KMS-11 (cell line): ENCODE measurements at regions not wholly inside any gene's neighbourhood (a gene's known extent, or its start where the extent isn't known, plus 50 kb on each side); places are given as distances from the start of the nearest gene placed in this dataset.
"Not testable (repeated sequence)": the region's sequence is repeated elsewhere in the genome, so short reads cannot be mapped to it uniquely, and the experiment has no call there.

Source experiments
- H2AFZ ChIP-seq: fragments of 200-600 bp; sonication (generic); 2 replicates; pipeline ENCODE4 v1.6.1; 2016; ENCODE audit warnings: antibody characterized with exemption, mixed run types, low read depth
- H3K27ac ChIP-seq: fragments of 200-600 bp; sonication (generic); 2 replicates; pipeline ENCODE4 v1.6.1; 2016; ENCODE audit warnings: mild to moderate bottlenecking, mixed run types
- H3K27me3 ChIP-seq: fragments of 200-600 bp; sonication (generic); 2 replicates; pipeline ENCODE4 v1.6.1; 2017; ENCODE audit warnings: mild to moderate bottlenecking, low read depth, mixed run types, moderate library complexity; ENCODE audit not compliant: insufficient read depth
- H3K36me3 ChIP-seq: fragments of 200-600 bp; sonication (generic); 2 replicates; pipeline ENCODE4 v1.6.1; 2017; ENCODE audit warnings: mild to moderate bottlenecking, mixed run types; ENCODE audit not compliant: insufficient read depth
- H3K4me1 ChIP-seq: fragments of 200-600 bp; sonication (generic); 2 replicates; pipeline ENCODE4 v1.6.1; 2016; ENCODE audit warnings: mild to moderate bottlenecking, low read depth, mixed run types; ENCODE audit not compliant: poor library complexity, severe bottlenecking
- H3K4me2 ChIP-seq: fragments of 200-600 bp; sonication (generic); 2 replicates; pipeline ENCODE4 v1.7.0; 2016; ENCODE audit warnings: mild to moderate bottlenecking, mixed run types
- H3K4me3 ChIP-seq: fragments of 200-600 bp; sonication (generic); IDR thresholded peaks from 2 replicates; pipeline ENCODE4 v1.6.1; 2017; ENCODE audit warnings: low read depth, low read length, mixed read lengths; ENCODE audit not compliant: insufficient read depth
- H3K79me2 ChIP-seq: fragments of 200-600 bp; sonication (generic); 2 replicates; pipeline ENCODE4 v1.6.1; 2016; ENCODE audit warnings: low read depth, mixed run types; ENCODE audit not compliant: insufficient read depth
- H3K9ac ChIP-seq: fragments of 200-600 bp; sonication (generic); 2 replicates; pipeline ENCODE4 v1.6.1; 2016; ENCODE audit warnings: mild to moderate bottlenecking, mixed run types
- H4K20me1 ChIP-seq: fragments of 200-600 bp; sonication (generic); 2 replicates; pipeline ENCODE4 v1.6.1; 2016; ENCODE audit warnings: mild to moderate bottlenecking, mixed run types; ENCODE audit not compliant: insufficient read depth
- TF ChIP-seq, protein P1 (sequence below): fragments of 200-600 bp; sonication (generic); conservative IDR thresholded peaks from 2 replicates; pipeline ENCODE4 v1.6.1; 2017; ENCODE audit warnings: low read depth, mild to moderate bottlenecking, antibody characterized with exemption, low read length, moderate library complexity, mixed read lengths

DNA sequence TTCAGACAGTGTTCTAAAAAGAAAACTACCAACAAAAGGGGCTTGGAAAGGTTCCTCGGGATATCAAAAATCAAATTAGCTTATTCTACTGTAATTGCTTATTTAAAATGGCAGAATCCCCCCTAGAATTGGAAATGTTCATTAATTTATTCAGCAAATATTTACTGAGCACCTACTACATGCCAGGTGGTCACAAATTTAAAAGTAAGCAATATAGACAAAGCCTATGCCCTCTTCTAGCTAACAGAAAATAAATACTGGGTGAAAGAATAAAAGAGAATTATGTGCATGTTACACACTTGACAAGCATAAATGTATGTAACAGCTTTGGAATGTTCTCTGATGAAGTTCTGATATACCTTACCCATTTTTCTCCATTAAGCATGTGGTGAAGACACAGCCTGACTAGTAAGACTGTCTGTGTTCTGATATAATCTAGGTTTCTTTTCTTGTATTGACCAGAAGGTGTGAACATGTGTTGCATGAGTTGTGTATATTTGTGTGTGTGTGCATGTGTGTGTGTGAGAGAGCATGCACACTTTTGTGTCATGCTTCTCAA, 606.7 kb upstream of the CITED2 start:
- Histone ChIP-seq H3K79me2 (no peaks in the 10 kb centered on the region), H3K27me3 (no peaks in the 10 kb centered on the region), H2AFZ (no peak overlapping the region), H3K27ac (no peak overlapping the region), H4K20me1 (no peaks in the 10 kb centered on the region), H3K4me2 (no peak overlapping the region), H3K4me1 (no peaks in the 10 kb centered on the region), H3K36me3 (no peaks in the 10 kb centered on the region), H3K9ac (no peak overlapping the region), H3K4me3 (no peak overlapping the region)
- TF ChIP-seq, protein P1, sequence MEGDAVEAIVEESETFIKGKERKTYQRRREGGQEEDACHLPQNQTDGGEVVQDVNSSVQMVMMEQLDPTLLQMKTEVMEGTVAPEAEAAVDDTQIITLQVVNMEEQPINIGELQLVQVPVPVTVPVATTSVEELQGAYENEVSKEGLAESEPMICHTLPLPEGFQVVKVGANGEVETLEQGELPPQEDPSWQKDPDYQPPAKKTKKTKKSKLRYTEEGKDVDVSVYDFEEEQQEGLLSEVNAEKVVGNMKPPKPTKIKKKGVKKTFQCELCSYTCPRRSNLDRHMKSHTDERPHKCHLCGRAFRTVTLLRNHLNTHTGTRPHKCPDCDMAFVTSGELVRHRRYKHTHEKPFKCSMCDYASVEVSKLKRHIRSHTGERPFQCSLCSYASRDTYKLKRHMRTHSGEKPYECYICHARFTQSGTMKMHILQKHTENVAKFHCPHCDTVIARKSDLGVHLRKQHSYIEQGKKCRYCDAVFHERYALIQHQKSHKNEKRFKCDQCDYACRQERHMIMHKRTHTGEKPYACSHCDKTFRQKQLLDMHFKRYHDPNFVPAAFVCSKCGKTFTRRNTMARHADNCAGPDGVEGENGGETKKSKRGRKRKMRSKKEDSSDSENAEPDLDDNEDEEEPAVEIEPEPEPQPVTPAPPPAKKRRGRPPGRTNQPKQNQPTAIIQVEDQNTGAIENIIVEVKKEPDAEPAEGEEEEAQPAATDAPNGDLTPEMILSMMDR = no peak

DNA sequence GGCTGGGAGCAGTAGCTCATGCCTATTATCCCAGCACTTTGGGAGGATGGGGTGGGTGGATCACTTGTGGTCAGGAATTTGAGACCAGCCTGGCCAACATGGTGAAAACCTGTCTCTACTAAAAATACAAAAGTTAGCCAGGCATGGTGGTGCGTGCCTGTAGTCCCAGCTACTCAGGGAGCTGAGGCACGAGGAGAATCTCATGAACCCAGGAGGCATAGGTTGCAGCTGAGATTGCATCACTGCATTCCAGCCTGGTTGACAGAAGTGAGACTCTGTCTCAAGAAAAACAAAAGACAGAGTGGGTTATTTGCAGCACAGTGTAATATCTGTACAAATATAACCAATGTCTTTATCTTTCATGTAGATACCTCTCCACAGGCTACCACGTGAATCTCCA, 606.2 kb upstream of the CITED2 start:
- not testable (repeated sequence) for H3K79me2 ChIP-seq, H2AFZ ChIP-seq, H3K27ac ChIP-seq, H3K4me2 ChIP-seq, H3K27me3 ChIP-seq, H3K9ac ChIP-seq, H3K36me3 ChIP-seq, H3K4me1 ChIP-seq, H3K4me3 ChIP-seq, H4K20me1 ChIP-seq

DNA sequence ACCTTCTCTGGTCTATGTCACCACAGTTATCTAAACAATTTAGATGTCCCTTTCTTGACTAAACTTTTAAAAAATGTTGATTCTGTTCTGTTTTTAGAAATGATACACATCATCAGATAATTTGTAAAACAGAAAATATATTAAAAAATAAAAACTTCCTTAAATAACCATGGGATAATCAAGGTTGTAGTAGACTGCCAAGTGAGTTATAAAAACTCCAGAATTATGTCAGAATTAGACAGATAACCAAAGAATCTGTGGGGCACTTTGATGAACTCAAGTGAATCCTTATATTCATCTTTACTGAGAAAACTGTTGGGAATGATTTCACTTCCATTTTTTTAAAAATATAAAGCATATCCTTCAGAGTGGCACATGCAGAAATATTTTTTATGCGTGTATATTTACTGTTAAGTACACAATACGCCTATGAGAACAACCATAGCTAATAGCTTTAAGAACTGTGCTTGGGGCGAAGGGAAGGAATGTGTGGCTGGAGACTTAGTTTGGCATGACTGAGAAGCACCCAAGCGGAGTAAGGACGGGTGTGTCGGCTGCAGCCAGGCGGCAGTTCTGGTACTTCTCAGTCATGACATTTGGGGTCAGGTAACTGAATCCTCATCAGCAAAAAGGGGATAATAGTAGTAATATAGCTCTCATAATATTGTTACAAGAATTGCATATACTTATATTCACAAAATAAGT, 604.7 kb upstream of the CITED2 start:
- Histone ChIP-seq H2AFZ (no peak overlapping the region), H3K27me3 (no peaks in the 10 kb centered on the region), H3K4me3 (no peak overlapping the region), H3K27ac (no peak overlapping the region), H3K4me2 (no peak overlapping the region), H3K79me2 (no peaks in the 10 kb centered on the region), H4K20me1 (no peaks in the 10 kb centered on the region), H3K36me3 (no peaks in the 10 kb centered on the region), H3K9ac (no peak overlapping the region), H3K4me1 (no peaks in the 10 kb centered on the region)
- TF ChIP-seq, protein P1 = no peak

DNA sequence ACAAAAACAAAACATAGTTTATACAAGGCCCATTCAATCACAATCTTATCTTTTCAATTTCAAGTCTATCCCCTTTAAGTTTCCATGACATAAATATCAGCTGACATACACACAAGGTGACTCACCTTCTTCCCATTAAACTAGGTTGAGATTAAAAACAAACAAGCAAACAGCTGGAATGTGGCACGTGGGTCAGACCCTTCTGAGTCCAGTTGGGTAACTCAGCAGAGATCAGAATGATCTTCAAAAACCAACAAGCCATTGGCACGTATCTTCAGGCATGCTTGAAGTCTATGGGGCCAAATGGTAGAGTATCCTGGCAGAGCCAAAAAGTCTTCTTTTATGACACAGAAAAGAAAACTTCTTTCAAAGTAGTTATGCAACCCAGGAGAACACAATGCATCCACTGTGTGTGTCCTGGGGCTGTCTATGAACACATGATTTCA, 603.5 kb upstream of the CITED2 start:
- no peaks in the 10 kb centered on the region for H4K20me1 ChIP-seq
- H3K79me2 ChIP-seq = no peaks in the 10 kb centered on the region
- no peak overlapping the region for H3K4me2 ChIP-seq
- H3K27ac ChIP-seq = no peak overlapping the region
- H3K36me3 ChIP-seq = no peaks in the 10 kb centered on the region
- no peak overlapping the region for H3K4me3 ChIP-seq
- no peaks in the 10 kb centered on the region for H3K27me3 ChIP-seq
- no peaks in the 10 kb centered on the region for H3K4me1 ChIP-seq
- TF ChIP-seq, protein P1 = no peak
- H3K9ac ChIP-seq = no peak overlapping the region
- H2AFZ ChIP-seq = no peak overlapping the region

DNA sequence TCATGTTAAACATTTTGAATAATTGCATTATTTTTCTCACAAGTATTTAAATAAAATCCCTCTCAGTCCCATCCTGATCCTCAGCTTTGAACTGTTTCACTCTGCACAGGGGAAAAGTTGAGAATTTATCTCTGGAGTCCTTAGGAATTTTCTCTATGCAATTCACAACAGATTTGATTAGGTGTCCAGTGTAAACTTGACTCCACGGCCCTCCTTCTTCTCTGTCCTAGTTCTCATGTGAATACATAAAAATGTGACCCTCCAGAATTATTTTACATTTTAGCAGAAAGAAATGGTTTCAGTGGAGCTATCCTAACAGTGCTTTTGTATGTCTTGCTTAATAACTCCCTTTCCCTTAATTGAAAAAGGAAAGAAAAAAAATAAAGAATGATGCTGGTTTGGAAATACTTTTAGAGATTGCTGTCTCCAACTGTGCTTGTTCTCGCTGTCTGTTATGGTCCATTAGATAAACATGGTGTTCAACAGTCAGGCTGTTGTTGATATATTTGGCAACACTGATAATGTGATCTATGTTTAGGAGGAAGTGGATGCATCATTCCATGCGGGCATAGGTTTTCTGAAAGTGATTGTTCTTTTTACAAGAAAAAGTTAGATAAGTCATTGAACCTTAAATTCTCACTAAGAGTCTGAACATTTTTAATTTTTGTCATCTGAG, 599.4 kb upstream of the CITED2 start:
- H3K4me2 ChIP-seq = no peak overlapping the region
- H2AFZ ChIP-seq = no peak overlapping the region

More for the DNA sequence above, 599.4 kb upstream of the CITED2 start:
- Histone ChIP-seq H3K79me2 (no peaks in the 10 kb centered on the region), H3K27me3 (no peaks in the 10 kb centered on the region), H4K20me1 (no peaks in the 10 kb centered on the region), H3K36me3 (no peaks in the 10 kb centered on the region), H3K27ac (no peak overlapping the region), H3K4me3 (no peak overlapping the region), H3K9ac (no peak overlapping the region), H3K4me1 (no peaks in the 10 kb centered on the region)
- TF ChIP-seq, protein P1 = no peak
